Embryonic facial prominence (tissue), 1 donor: ENCODE measurements at regions not wholly inside any gene's neighbourhood (a gene's known extent, or its start where the extent isn't known, plus 50 kb on each side); places are given as distances from the start of the nearest gene placed in this dataset.

Experiments
- DNase-seq: peaks from one replicate; pipeline ENCODE4 v3.0.0-alpha.2; 2016; ENCODE audit errors: extremely low spot score

GRCh38 chr4:177107288-177107921 lies 202.3 kb upstream of the NEIL3 start:
- no peak for DNase-seq

- DNase-seq, result no peak
These were observed 201.0 kb upstream of the NEIL3 start for GRCh38 chr4:177108708-177109107.

GRCh38 chr4:177109769-177110168 lies 199.9 kb upstream of the NEIL3 start:
- DNase-seq, result no peak

GRCh38 chr4:177116161-177116560 lies 193.5 kb upstream of the NEIL3 start:
- no peak for DNase-seq

GRCh38 chr4:177117256-177117655 lies 192.4 kb upstream of the NEIL3 start:
- no peak for DNase-seq

- no peak for DNase-seq
These were observed 191.1 kb upstream of the NEIL3 start for GRCh38 chr4:177118596-177118995.

- DNase-seq, result no peak
These were observed 190.6 kb upstream of the NEIL3 start for GRCh38 chr4:177119021-177119471.

GRCh38 chr4:177119691-177120090 lies 190.0 kb upstream of the NEIL3 start:
- no peak for DNase-seq

- no peak for DNase-seq
These were observed 185.9 kb upstream of the NEIL3 start for GRCh38 chr4:177123811-177124210.

GRCh38 chr4:177124349-177125064 lies 185.2 kb upstream of the NEIL3 start:
- DNase-seq, result no peak

- no peak for DNase-seq
These were observed 184.0 kb upstream of the NEIL3 start for GRCh38 chr4:177125656-177126055.

GRCh38 chr4:177127658-177128057 lies 182.0 kb upstream of the NEIL3 start:
- no peak for DNase-seq

GRCh38 chr4:177128306-177128705 lies 181.4 kb upstream of the NEIL3 start:
- DNase-seq, result no peak

- no peak for DNase-seq
These were observed 177.9 kb upstream of the NEIL3 start for GRCh38 chr4:177131736-177132135.

GRCh38 chr4:177147668-177148067 lies 162.0 kb upstream of the NEIL3 start:
- DNase-seq, result no peak

GRCh38 chr4:177155454-177155853 lies 154.2 kb upstream of the NEIL3 start:
- no peak for DNase-seq

- DNase-seq, result no peak
These were observed 150.1 kb upstream of the NEIL3 start for GRCh38 chr4:177159600-177159999.

- DNase-seq, result no peak
These were observed 147.9 kb upstream of the NEIL3 start for GRCh38 chr4:177161781-177162180.

GRCh38 chr4:177163532-177163931 lies 146.1 kb upstream of the NEIL3 start:
- no peak for DNase-seq

- DNase-seq, result no peak
These were observed 138.1 kb upstream of the NEIL3 start for GRCh38 chr4:177171588-177171987.

GRCh38 chr4:177175473-177175872 lies 134.2 kb upstream of the NEIL3 start:
- DNase-seq, result no peak

- no peak for DNase-seq
These were observed 132.1 kb upstream of the NEIL3 start for GRCh38 chr4:177177541-177178081.

GRCh38 chr4:177178246-177178645 lies 131.4 kb upstream of the NEIL3 start:
- DNase-seq, result no peak
